Colonic mucosa (tissue), 4 donors: ENCODE measurements at regions not wholly inside any gene's neighbourhood (a gene's known extent, or its start where the extent isn't known, plus 50 kb on each side); places are given as distances from the start of the nearest gene placed in this dataset.
"Not testable (repeated sequence)": the region's sequence is repeated elsewhere in the genome, so short reads cannot be mapped to it uniquely, and the experiment has no call there.

Experiments
- DNase-seq: peaks from one replicate; pipeline ENCODE4 v3.0.0-alpha.2; 2020
- H3K27ac ChIP-seq: fragments of 200-600 bp; one replicate; pipeline ENCODE4 v1.8.0; 2021
- H3K27me3 ChIP-seq: fragments of 200-600 bp; one replicate; pipeline ENCODE4 v1.8.0; 2021
- H3K36me3 ChIP-seq: fragments of 200-600 bp; one replicate; pipeline ENCODE4 v1.8.0; 2021
- H3K4me1 ChIP-seq: fragments of 200-600 bp; one replicate; pipeline ENCODE4 v1.8.0; 2021; ENCODE audit warnings: mild to moderate bottlenecking
- H3K4me3 ChIP-seq: fragments of 200-600 bp; one replicate; pipeline ENCODE4 v1.8.0; 2021
- H3K9ac ChIP-seq, 2 donors: one replicate each; pipeline ENCODE4 v1.7.0; 2013; ENCODE audit warnings: control low read depth in 2 of 2, low read depth in 2 of 2, low read length in 2 of 2
- H3K9me3 ChIP-seq: fragments of 200-600 bp; one replicate; pipeline ENCODE4 v1.8.0; 2021
- CTCF ChIP-seq: fragments of 200-600 bp; IDR thresholded peaks from one replicate; pipeline ENCODE4 v1.8.0; 2022; ENCODE audit warnings: antibody characterized with exemption, mild to moderate bottlenecking
- intact Hi-C: fragments of 100-400 bp; cut with DNase I; formaldehyde crosslinking; loops from one replicate; pipeline ENCODE4 v1.14.1; 2022
- donor health status: healthy.
- donor health status: DM: no; HTN: no; CAD: no.
- donor health status: DM: no; HTN: no; CAD: no.

- no peaks in the 10 kb centered on the region for H3K36me3 ChIP-seq
- no peak for TF ChIP-seq CTCF
- intact Hi-C loops: no loop called here
Observed at GRCh38 chr2:52035391-52035790, 1003.5 kb upstream of the NRXN1 start.

GRCh38 chr2:52034706-52035105 lies 1002.8 kb upstream of the NRXN1 start:
- DNase-seq: no peak
- intact Hi-C loops: no loop called here
- TF ChIP-seq CTCF: no peak
- Histone ChIP-seq H3K27ac (no peak overlapping the region), H3K9me3 (no peaks in the 10 kb centered on the region), H3K4me1 (no peaks in the 10 kb centered on the region), H3K9ac (no peak overlapping the region), H3K27me3 (no peaks in the 10 kb centered on the region), H3K36me3 (no peaks in the 10 kb centered on the region), H3K4me3 (no peak overlapping the region)

More at GRCh38 chr2:52035391-52035790, 1003.5 kb upstream of the NRXN1 start:
- Histone ChIP-seq H3K27ac (no peak overlapping the region), H3K9me3 (no peaks in the 10 kb centered on the region), H3K4me3 (no peak overlapping the region), H3K4me1 (no peaks in the 10 kb centered on the region), H3K27me3 (no peaks in the 10 kb centered on the region), H3K9ac (no peak overlapping the region)
- DNase-seq: no peak

- intact Hi-C loops: no loop called here
- H3K27ac ChIP-seq: no peak overlapping the region
- H3K36me3 ChIP-seq: no peaks in the 10 kb centered on the region
- H3K4me1 ChIP-seq: no peaks in the 10 kb centered on the region
- H3K27me3 ChIP-seq: no peaks in the 10 kb centered on the region
- TF ChIP-seq CTCF: no peak
- no peak for DNase-seq
- no peak overlapping the region for H3K9ac ChIP-seq
- no peaks in the 10 kb centered on the region for H3K9me3 ChIP-seq
- H3K4me3 ChIP-seq: no peak overlapping the region
Observed at GRCh38 chr2:52022006-52022405, 990.1 kb upstream of the NRXN1 start.

GRCh38 chr2:52017646-52018235 lies 985.8 kb upstream of the NRXN1 start:
- Histone ChIP-seq H3K9ac (no peak overlapping the region), H3K9me3 (no peaks in the 10 kb centered on the region), H3K4me1 (no peaks in the 10 kb centered on the region), H3K27me3 (no peaks in the 10 kb centered on the region), H3K36me3 (no peaks in the 10 kb centered on the region), H3K27ac (no peak overlapping the region), H3K4me3 (no peak overlapping the region)
- TF ChIP-seq CTCF: no peak
- no peak for DNase-seq
- intact Hi-C loops: no loop called here

- H3K9me3 ChIP-seq, intact Hi-C loops, H3K9ac ChIP-seq, H3K36me3 ChIP-seq, H3K4me1 ChIP-seq, H3K27me3 ChIP-seq, DNase-seq, H3K27ac ChIP-seq, H3K4me3 ChIP-seq: not testable (repeated sequence)
Observed at GRCh38 chr2:52006821-52007366, 975.0 kb upstream of the NRXN1 start.

GRCh38 chr2:52000151-52000855 lies 968.4 kb upstream of the NRXN1 start:
- Histone ChIP-seq H3K27me3 (no peaks in the 10 kb centered on the region), H3K9ac (no peak overlapping the region), H3K36me3 (no peaks in the 10 kb centered on the region), H3K9me3 (peaks cover 5% of the 10 kb centered on the region), H3K4me1 (no peaks in the 10 kb centered on the region), H3K27ac (no peak overlapping the region), H3K4me3 (no peak overlapping the region)
- intact Hi-C loops: no loop called here
- no peak for DNase-seq
- TF ChIP-seq CTCF: no peak
